SK-N-SH treated with all-trans-retinoic acid at 6 μM for 48 hours (cell line): ENCODE measurements at regions not wholly inside any gene's neighbourhood (a gene's known extent, or its start where the extent isn't known, plus 50 kb on each side); places are given as distances from the start of the nearest gene placed in this dataset.

Experiments
- CSRNP3 ChIP-seq: fragments of 250-450 bp; sonication (Bioruptor Pico); IDR thresholded peaks from 2 replicates; pipeline ENCODE4 v1.5.1; 2021; ENCODE audit warnings: mild to moderate bottlenecking, moderate library complexity
- ESRRG ChIP-seq: fragments of 250-450 bp; sonication (Bioruptor Pico); IDR thresholded peaks from 2 replicates; pipeline ENCODE4 v1.6.1; 2021; ENCODE audit warnings: mild to moderate bottlenecking
- OSR1 ChIP-seq: fragments of 250-450 bp; sonication (Bioruptor Pico); IDR thresholded peaks from 2 replicates; pipeline ENCODE4 v1.8.0; 2022; ENCODE audit warnings: moderate library complexity, mild to moderate bottlenecking, inconsistent platforms
- PATZ1 ChIP-seq: fragments of 250-450 bp; sonication (Bioruptor Pico); IDR thresholded peaks from 2 replicates; pipeline ENCODE4 v1.8.0; 2020; ENCODE audit warnings: mild to moderate bottlenecking, moderate library complexity, borderline replicate concordance
- POU6F1 ChIP-seq: fragments of 250-450 bp; sonication (Bioruptor Pico); IDR thresholded peaks from 2 replicates; pipeline ENCODE4 v1.8.0; 2021; ENCODE audit warnings: low read depth, mild to moderate bottlenecking, moderate library complexity, borderline replicate concordance
- PPARA ChIP-seq: fragments of 250-450 bp; sonication (Bioruptor Pico); IDR thresholded peaks from 2 replicates; pipeline ENCODE4 v1.5.0; 2020; ENCODE audit warnings: mild to moderate bottlenecking, borderline replicate concordance
- TOX ChIP-seq: fragments of 250-450 bp; sonication (Bioruptor Pico); IDR thresholded peaks from 2 replicates; pipeline ENCODE4 v1.8.0; 2021; ENCODE audit warnings: mild to moderate bottlenecking, moderate library complexity, borderline replicate concordance
- TSHZ2 ChIP-seq: fragments of 250-450 bp; sonication (Bioruptor Pico); IDR thresholded peaks from 2 replicates; pipeline ENCODE4 v1.5.0; 2020; ENCODE audit warnings: mild to moderate bottlenecking, moderate library complexity
- ZC3H10 ChIP-seq: fragments of 250-450 bp; sonication (Bioruptor Pico); IDR thresholded peaks from 2 replicates; pipeline ENCODE4 v1.5.1; 2021; ENCODE audit warnings: mild to moderate bottlenecking, moderate library complexity
- ZFP3 ChIP-seq: fragments of 250-450 bp; sonication (Bioruptor Pico); IDR thresholded peaks from 2 replicates; pipeline ENCODE4 v1.5.0; 2020; ENCODE audit warnings: mild to moderate bottlenecking, moderate library complexity
- ZNF70 ChIP-seq: fragments of 450-650 bp; formaldehyde crosslinking; IDR thresholded peaks from 2 replicates; pipeline ENCODE4 v1.5.0; 2020; ENCODE audit warnings: mild to moderate bottlenecking, moderate library complexity

GRCh38 chr12:58803908-58804307 lies 116.4 kb downstream of the LRIG3 start:
- no peak for TF ChIP-seq PPARA (CRISPR knock-in tag)
- no peak for TF ChIP-seq PATZ1 (CRISPR knock-in tag)
- TF ChIP-seq ZFP3: no peak
- no peak for TF ChIP-seq TOX
- TF ChIP-seq TSHZ2 (CRISPR knock-in tag): no peak
- TF ChIP-seq ZC3H10 (CRISPR knock-in tag): no peak
- TF ChIP-seq POU6F1 (CRISPR knock-in tag): no peak
- TF ChIP-seq ZNF70 (CRISPR knock-in tag): no peak
- no peak for TF ChIP-seq ESRRG (CRISPR knock-in tag)
- no peak for TF ChIP-seq CSRNP3
- no peak for TF ChIP-seq OSR1
